ENCODE measurements at regions not wholly inside any gene's neighbourhood (a gene's known extent, or its start where the extent isn't known, plus 50 kb on each side); places are given as distances from the start of the nearest gene placed in this dataset.
"Not testable (repeated sequence)": the region's sequence is repeated elsewhere in the genome, so short reads cannot be mapped to it uniquely, and the experiment has no call there.

- no peak for DNase-seq (ENCODE audit: low read depth in 3 of 3, low spot score in 2 of 3)
These were observed 1478.3 kb downstream of the UQCRFS1 start for GRCh38 chr19:27734496-27735220.

DNA sequence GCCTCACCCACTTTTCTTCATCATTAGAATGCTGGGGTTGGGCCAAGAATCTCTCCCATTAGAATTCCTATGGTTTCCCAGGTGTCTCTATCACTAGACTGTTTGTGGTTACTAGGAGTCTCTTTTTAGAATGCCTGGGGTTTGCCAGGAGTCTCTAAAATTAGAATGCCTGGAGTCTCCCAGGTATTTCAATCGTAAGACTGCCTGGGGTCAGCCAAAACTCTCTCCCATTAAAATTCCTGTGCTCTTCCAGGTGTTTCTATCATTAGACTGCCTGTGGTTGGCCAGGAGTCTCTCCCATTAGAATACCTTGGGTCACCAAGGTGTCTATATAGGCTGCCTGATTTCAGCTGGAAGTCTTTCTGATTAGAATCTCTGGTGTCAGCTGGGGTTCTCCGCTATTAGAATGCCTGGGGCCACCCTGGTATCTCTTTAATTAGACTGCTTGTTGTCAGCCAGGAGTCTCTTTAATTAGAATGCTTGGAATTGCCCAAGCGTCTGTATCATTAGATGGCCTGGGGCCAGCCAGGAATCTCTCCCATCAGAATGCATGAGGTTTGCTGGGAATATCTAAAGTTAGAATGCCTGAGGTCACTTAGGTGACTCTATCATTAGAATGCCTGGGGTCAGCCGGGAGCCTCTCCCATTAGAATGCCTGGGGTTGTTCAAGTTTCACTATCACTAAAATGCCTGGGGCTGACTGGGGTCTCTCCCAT is 1479.2 kb downstream of the UQCRFS1 start:
- no peak for DNase-seq (ENCODE audit: low read depth in 3 of 3, low spot score in 2 of 3)

DNA sequence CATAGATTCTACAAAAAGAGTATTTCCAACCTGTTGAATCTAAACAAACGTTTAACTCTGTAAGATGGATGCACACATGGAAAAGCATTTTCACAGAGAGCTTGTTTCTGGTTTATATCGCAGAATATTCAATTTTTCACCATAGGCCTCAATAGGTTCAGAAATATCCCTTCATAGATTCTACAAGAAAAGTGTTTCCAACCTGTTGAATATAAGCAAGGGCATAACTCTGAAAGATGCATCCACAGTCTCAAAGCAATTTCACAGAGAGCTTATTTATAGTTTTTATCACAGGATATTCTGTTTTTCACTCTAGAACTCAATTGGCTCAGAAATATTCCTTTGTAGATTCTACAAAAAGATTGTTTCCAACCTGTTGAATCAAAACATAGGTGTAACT is 1483.6 kb downstream of the UQCRFS1 start:
- no peak for DNase-seq (ENCODE audit: low read depth in 3 of 3, low spot score in 2 of 3)

DNA sequence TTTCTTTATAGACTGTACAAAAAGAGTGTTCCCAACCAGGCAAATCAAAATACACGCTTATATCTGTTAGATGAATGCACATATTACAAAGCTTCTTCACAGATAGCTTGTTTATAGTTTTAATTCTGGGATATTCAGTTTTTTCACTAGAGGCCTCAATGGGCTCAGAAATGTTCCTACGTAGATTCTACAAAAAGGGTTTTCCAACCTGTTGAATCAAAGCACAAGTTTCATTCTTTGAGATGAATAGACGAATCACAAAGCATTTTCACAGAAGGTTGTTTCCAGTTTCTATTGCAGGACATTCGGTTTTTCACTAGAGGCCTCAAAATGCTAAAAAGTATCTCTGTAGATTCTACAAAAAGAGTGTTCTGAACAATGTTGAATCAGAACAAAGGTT is 1490.3 kb downstream of the UQCRFS1 start:
- DNase-seq (ENCODE audit: low read depth in 3 of 3, low spot score in 2 of 3): no peak

GRCh38 chr19:27720155-27720554 is 1492.8 kb downstream of the UQCRFS1 start:
- DNase-seq (ENCODE audit: low read depth in 3 of 3, low spot score in 2 of 3): no peak

DNA sequence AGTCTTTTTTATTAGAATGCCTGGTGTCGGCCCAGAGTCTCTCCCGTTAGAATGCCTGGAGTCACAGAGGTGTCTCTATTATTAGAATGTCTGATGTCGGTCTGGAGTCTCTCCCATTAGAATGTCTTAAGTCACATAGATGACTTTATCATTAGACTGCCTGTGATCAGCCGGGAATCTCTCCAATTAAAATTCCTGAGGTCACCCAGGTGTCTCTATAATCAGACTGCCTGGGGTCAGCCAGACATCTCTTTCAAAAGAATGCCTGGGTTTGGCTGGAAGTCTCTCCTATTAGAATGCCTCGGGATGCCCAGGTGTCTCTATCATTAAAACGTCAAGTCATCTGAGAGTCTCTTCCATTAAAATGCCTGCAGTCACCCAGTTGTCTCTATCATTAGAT is 1493.9 kb downstream of the UQCRFS1 start:
- no peak for DNase-seq (ENCODE audit: low read depth in 3 of 3, low spot score in 2 of 3)

DNA sequence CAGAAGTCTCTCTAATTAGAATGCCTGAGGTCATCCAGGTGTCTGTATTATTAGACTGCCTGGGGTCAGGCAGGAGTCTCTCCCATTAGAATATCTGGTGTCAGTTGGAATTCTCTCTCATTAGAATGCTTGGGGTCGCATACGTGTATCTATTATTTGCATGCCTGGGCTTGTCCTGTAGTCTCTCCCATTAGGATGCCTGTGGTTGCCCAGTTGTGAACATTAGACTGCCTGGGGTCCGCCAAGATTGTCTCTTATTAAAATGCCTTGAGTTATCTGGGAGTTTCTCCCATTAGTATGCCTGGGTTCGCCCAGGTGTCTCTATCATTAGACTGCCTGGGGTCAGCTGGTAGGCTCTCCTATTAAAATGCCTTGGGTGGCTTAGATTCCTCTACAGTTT is 1494.7 kb downstream of the UQCRFS1 start:
- DNase-seq (ENCODE audit: low read depth in 3 of 3, low spot score in 2 of 3): no peak

DNA sequence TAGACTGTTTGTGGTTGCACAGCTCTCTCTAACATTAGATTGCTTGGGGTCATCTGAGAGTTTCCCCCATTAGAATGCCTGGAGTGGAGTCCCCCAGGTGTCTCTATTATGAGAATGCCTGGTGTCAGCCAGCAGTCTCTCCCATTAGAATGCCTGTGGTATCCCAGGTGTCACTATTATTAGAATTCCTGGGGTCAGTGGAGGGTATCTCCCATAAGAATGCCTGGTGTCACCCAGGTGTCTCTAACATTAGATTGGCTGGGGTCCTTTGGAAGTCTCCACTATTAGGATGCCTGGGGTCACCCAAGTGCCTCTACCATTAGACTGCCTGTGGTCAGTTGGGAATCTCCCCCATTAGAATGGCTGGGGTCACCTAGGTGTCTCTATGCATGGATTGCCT is 1495.1 kb downstream of the UQCRFS1 start:
- DNase-seq (ENCODE audit: low read depth in 3 of 3, low spot score in 2 of 3): no peak

- DNase-seq (ENCODE audit: low read depth in 3 of 3, low spot score in 2 of 3): no peak
These were observed 1496.0 kb downstream of the UQCRFS1 start for GRCh38 chr19:27716922-27717321.

DNA sequence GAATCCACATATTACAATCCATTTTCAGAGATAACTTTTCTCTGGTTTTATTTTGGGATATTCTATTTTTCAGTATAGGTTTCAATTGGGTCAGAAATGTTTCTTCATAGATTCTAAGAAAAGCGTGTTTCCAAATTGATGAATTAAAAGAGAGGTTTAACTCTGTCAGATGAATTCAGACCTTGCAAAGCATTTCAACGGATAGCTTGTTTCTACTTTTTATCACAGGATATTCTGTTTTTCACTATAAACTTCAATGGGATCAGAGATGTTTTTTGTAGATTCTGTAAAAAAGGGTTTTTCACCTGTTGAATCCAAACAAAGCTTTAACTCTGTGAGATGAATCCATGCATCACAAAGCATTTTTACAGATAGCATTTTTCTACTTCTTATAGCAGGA is 1498.1 kb downstream of the UQCRFS1 start:
- no peak for DNase-seq (ENCODE audit: low read depth in 3 of 3, low spot score in 2 of 3)

DNA sequence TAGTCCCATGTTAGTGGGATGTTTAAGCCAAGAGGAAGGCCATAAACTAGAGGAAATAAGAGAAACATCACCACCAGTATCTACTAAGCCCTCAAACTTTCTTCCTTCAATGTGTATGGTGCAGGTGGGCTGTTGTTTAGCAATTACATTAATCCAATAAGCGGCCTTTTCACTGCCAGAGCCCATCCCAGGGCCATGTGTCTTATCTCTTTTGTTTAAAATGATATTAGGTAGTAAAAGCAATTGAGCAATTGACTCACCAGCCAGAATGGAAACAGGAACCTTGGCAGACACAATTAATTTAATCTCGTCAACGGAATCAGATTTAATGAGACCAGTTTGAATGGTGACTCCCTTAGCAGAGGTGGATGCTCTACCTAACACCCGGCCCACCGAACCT is 1503.5 kb downstream of the UQCRFS1 start:
- DNase-seq (ENCODE audit: low read depth in 3 of 3, low spot score in 2 of 3): no peak

GRCh38 chr19:27708986-27709385 is 1504.0 kb downstream of the UQCRFS1 start:
- not testable (repeated sequence) for DNase-seq (ENCODE audit: low read depth in 3 of 3, low spot score in 2 of 3)

DNA sequence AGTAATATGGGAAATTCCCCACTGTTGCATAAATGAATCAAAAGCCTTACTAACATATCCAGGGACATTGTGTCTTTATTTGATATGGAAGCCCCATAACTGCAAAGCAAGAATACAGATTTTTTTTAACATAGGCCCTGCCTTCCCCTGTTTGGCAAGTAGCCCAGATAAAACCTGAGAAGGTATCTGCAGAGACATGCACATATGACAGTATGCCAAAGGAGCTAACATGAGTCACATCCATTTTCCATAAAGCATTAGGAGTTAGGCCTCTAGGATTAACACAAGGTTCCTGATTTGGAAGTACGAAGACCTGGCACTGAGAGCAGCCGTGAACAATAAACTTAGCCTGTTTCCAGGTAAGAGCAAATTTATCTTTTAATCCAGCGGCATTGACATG is 1505.9 kb downstream of the UQCRFS1 start:
- not testable (repeated sequence) for DNase-seq (ENCODE audit: low read depth in 3 of 3, low spot score in 2 of 3)

GRCh38 chr19:27705896-27706295 is 1507.1 kb downstream of the UQCRFS1 start:
- DNase-seq (ENCODE audit: low read depth in 3 of 3, low spot score in 2 of 3): no peak

GRCh38 chr19:27694361-27695055 is 1518.4 kb downstream of the UQCRFS1 start:
- DNase-seq (ENCODE audit: low read depth in 3 of 3, low spot score in 2 of 3): no peak

GRCh38 chr19:27691991-27692390 is 1521.0 kb downstream of the UQCRFS1 start:
- no peak for DNase-seq (ENCODE audit: low read depth in 3 of 3, low spot score in 2 of 3)

- DNase-seq (ENCODE audit: low read depth in 3 of 3, low spot score in 2 of 3): no peak
These were observed 1523.2 kb downstream of the UQCRFS1 start for GRCh38 chr19:27689734-27690241.

DNA sequence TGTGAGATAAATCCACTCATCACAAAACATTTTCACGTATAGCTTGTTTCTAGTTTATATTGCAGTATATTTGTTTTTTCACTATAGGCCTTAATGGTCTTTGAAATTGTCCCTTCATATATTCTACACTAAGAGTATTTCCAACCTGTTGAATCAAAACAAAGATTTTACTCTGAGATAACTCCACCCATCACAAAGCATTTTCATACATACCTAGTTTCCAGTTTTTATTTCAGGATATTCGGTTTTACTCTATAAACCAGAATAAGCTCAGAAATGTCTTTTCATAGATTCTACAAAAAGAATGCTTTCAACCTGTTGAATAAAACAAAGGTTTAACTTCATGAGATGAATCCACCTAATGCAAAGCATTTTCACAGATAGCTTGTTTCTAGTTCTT is 1528.7 kb downstream of the UQCRFS1 start:
- DNase-seq (ENCODE audit: low read depth in 3 of 3, low spot score in 2 of 3): no peak

DNA sequence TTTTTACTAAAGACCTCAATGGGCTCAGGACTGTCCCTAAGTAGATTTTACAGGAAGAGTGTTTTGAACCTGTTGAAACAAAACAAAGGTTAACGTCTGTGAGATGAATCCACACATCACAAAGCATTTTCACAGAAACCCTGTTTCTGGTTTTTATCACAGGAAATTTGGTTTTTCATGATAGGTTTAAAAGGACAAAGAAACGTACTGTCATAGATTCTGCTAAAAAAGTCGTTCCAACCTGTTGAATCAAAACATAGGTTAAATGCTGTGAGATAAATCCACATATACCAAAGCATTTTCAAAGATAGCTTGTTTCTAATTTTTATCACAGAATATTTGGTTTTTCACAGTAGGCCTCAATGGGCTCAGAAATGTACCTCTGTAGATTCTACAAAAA is 1531.0 kb downstream of the UQCRFS1 start:
- DNase-seq (ENCODE audit: low read depth in 3 of 3, low spot score in 2 of 3): no peak

DNA sequence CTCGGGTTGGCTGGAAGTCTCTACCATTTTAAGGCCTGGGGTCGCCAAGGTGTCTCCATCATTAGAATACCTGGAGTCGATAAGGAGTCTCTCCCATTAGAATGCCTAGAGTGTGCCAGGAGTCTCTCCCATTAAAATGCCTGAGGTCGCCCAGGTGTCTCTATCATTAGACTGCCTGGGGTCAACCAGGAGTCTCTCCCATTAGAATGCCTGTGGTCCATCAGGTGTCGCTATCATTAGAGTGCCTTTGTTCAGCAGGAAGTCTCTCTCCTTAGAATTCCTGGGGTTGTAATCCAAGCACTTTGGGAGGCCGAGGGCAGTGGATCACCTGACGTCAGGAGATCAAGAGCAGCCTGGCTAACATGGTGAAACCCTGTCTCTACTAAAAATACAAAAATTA is 1533.0 kb downstream of the UQCRFS1 start:
- no peak for DNase-seq (ENCODE audit: low read depth in 3 of 3, low spot score in 2 of 3)

GRCh38 chr19:27679399-27679798 is 1533.6 kb downstream of the UQCRFS1 start:
- DNase-seq (ENCODE audit: low read depth in 3 of 3, low spot score in 2 of 3): no peak

DNA sequence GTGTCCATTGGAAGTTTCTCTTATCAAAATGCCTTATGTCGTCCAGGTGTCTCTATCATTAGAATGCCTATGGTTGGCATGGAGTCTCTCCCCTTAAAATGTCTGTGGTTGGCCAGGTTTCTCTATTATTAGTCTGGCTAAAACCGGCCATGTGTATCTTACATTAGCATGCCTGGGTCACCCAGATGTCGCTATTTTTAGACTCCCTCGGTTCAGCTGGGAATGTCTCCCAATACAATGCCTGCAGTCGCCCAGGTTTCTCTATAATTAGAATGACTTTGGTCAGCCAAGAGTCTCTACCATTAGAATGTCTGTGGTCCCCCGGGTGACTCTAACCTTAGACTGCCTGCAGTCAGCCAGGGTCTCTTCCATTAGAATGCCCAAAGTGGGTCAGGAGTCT is 1536.1 kb downstream of the UQCRFS1 start:
- no peak for DNase-seq (ENCODE audit: low read depth in 3 of 3, low spot score in 2 of 3)
